Retinal pigment epithelial cell (primary cell): ENCODE measurements at regions not wholly inside any gene's neighbourhood (a gene's known extent, or its start where the extent isn't known, plus 50 kb on each side); places are given as distances from the start of the nearest gene placed in this dataset.

Experiments used
- DNase-seq: peaks from one replicate; pipeline ENCODE4 v3.0.0-alpha.2; 2010; ENCODE audit warnings: low read depth
- H3K4me3 ChIP-seq: 2 replicates; pipeline ENCODE4 v1.5.1; 2011; ENCODE audit warnings: mild to moderate bottlenecking, low read length, control low read depth, moderate library complexity
- TF ChIP-seq, protein P1 (sequence below): conservative IDR thresholded peaks from 2 replicates; pipeline ENCODE4 v1.5.1; 2011; ENCODE audit warnings: low read depth, low read length, control low read depth, inconsistent platforms

DNA sequence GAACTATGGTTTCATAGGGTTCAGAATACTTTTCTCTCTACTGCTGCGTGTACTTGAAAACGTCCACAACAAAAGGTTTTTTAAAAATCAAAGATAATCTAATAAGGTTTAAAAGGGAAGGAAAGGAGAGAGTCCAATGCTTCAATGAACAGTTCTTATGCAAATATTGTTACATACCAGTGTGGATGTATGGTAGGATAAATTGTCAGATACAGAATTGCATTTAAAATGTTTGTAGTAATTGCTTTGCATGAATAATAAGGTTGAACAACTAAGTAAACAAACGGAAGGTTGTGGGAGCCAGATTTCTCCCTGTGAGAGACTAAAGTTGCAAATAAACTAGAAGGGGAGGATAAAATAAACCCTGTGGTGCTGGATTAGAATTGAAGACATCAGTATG lies 53.8 kb upstream of the RBBP8 start:
- TF ChIP-seq, protein P1, sequence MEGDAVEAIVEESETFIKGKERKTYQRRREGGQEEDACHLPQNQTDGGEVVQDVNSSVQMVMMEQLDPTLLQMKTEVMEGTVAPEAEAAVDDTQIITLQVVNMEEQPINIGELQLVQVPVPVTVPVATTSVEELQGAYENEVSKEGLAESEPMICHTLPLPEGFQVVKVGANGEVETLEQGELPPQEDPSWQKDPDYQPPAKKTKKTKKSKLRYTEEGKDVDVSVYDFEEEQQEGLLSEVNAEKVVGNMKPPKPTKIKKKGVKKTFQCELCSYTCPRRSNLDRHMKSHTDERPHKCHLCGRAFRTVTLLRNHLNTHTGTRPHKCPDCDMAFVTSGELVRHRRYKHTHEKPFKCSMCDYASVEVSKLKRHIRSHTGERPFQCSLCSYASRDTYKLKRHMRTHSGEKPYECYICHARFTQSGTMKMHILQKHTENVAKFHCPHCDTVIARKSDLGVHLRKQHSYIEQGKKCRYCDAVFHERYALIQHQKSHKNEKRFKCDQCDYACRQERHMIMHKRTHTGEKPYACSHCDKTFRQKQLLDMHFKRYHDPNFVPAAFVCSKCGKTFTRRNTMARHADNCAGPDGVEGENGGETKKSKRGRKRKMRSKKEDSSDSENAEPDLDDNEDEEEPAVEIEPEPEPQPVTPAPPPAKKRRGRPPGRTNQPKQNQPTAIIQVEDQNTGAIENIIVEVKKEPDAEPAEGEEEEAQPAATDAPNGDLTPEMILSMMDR, result no peak
- no peak overlapping the region for H3K4me3 ChIP-seq
- no peak for DNase-seq

DNA sequence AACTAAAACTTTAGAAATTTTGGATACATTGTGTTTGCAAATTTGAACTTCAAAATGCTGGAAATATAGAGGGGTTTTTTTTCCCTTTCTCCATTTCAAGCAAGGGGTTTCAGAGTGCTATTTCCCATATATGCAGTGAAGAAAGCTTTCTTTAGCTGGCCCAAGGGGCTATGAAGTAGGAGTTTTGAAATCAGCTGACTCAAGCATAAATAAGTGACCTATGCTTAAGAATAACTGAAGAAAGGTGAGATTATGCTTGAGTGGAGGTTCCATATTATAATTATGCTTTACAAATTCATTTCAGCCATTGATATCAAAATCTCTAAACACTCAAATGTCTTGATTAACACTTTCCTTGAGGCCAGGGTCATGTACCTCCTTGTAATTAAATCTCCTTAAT lies 51.0 kb upstream of the RBBP8 start:
- TF ChIP-seq, protein P1, result no peak
- no peak for DNase-seq
- no peak overlapping the region for H3K4me3 ChIP-seq

DNA sequence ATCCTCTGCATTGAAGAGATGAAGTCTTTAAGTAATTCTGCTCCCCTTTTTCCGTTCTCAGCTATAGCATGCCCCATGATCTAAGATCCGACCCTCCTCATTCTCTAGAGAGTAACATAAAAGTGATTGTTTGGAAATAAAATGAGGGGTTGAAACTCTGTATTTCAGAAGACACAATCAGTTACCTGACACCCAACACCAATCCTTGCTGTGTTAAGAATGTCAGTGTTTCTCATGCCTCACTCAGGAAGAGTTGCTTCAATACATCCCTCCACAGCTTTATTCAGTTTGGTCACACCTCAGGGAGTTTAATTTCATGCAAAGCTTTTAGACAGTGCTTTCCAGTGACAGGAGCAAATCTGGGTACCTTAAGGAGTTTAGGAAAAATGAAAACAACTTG lies 49.9 kb upstream of the RBBP8 start:
- TF ChIP-seq, protein P1, result no peak
- H3K4me3 ChIP-seq, result no peak overlapping the region
- DNase-seq, result no peak
